ENCODE measurements at regions not wholly inside any gene's neighbourhood (a gene's known extent, or its start where the extent isn't known, plus 50 kb on each side); places are given as distances from the start of the nearest gene placed in this dataset.

- no peak for TF ChIP-seq CTCF (IDR thresholded peaks at IDR 0.05; ENCODE audit: low read length)
- no peak for TF ChIP-seq EZH2 (IDR thresholded peaks at IDR 0.05; ENCODE audit: borderline replicate concordance, low read length)
Observed at GRCh38 chr22:46078241-46079092, 71.9 kb upstream of the PPARA start.

Measured in OCI-LY1 (cell line).